Calu3 (cell line): ENCODE measurements at regions not wholly inside any gene's neighbourhood (a gene's known extent, or its start where the extent isn't known, plus 50 kb on each side); places are given as distances from the start of the nearest gene placed in this dataset.
A peak's percentile ranks its signal among the peaks of the same experiment; 100 is the strongest.
"Not testable (repeated sequence)": the region's sequence is repeated elsewhere in the genome, so short reads cannot be mapped to it uniquely, and the experiment has no call there.

Source experiments
- BruUV-seq: library from RNA; stranded (reverse); fragments of 400-500 nt; replicated peaks from 2 replicates; lab custom pipeline; 2021; lab: Mats Ljungman, UMichigan
- CTCF ChIA-PET: fragments of 300-600 bp; sonication (Branson Sonifier 250); formaldehyde crosslinking; loops from one replicate; lab custom pipeline; 2022; ENCODE audit warnings: antibody characterized with exemption; lab: Charles Lee
- DNase-seq: peaks from one replicate; pipeline ENCODE4 v3.0.0; 2022
- H3K27ac Mint-ChIP-seq: one replicate; pipeline ENCODE4 v1.8.0; 2022; ENCODE audit warnings: mixed read lengths; ENCODE audit not compliant: unreplicated experiment
- H3K27me3 Mint-ChIP-seq: one replicate; pipeline ENCODE4 v1.8.0; 2022; ENCODE audit warnings: mixed read lengths; ENCODE audit not compliant: unreplicated experiment
- H3K36me3 Mint-ChIP-seq: one replicate; pipeline ENCODE4 v1.8.0; 2022; ENCODE audit warnings: mild to moderate bottlenecking, moderate library complexity, mixed read lengths; ENCODE audit not compliant: insufficient read depth, unreplicated experiment
- H3K4me1 Mint-ChIP-seq: one replicate; pipeline ENCODE4 v1.8.0; 2022; ENCODE audit warnings: mild to moderate bottlenecking, low read depth, mixed read lengths; ENCODE audit not compliant: unreplicated experiment
- H3K4me3 Mint-ChIP-seq: one replicate; pipeline ENCODE4 v1.8.0; 2022; ENCODE audit warnings: mild to moderate bottlenecking, low read depth, moderate library complexity, mixed read lengths; ENCODE audit not compliant: unreplicated experiment
- H3K9me3 Mint-ChIP-seq: one replicate; pipeline ENCODE4 v1.8.0; 2022; ENCODE audit warnings: low read depth, mixed read lengths; ENCODE audit not compliant: unreplicated experiment
- CTCF ChIP-seq: fragments of 200-600 bp; IDR thresholded peaks from one replicate; pipeline ENCODE4 v1.8.0; 2022; ENCODE audit warnings: antibody characterized with exemption; ENCODE audit not compliant: unreplicated experiment
- intact Hi-C: fragments of 100-400 bp; cut with micrococcal nuclease; formaldehyde crosslinking; loops from one replicate; pipeline ENCODE4 v1.10.0; 2022; ENCODE audit not compliant: unreplicated experiment

DNA sequence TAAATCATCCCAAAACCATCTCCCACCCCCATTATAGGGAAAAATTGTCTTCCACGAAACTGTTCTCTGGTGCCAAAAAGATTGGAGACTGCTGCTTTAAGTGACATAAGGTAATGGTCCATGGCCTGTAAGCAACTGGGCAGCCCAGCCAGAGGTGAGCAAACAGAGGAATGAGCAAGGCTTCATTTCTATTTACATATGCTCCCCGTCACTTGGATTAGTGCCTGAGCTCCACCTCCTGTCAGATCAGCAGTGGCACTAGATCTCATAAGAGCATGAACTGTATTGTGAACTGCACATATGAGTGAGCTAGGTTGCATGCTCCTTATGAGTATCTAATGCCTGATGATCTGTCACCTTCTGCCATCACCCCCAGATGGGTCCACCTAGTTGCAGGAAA is 1159.8 kb upstream of the ALCAM start:
- intact Hi-C loops: no loop called here
- no peaks in the 10 kb centered on the region for H3K4me1 Mint-ChIP-seq
- BruUV-seq: no TSS peak
- no peaks in the 10 kb centered on the region for H3K27me3 Mint-ChIP-seq
- no peak for TF ChIP-seq CTCF
- no peak overlapping the region for H3K4me3 Mint-ChIP-seq
- no peak for DNase-seq
- no peaks in the 10 kb centered on the region for H3K36me3 Mint-ChIP-seq
- H3K9me3 Mint-ChIP-seq: no peaks in the 10 kb centered on the region
- H3K27ac Mint-ChIP-seq: no peak overlapping the region
- CTCF ChIA-PET: no interaction called here

- H3K36me3 Mint-ChIP-seq: no peaks in the 10 kb centered on the region
- no peaks in the 10 kb centered on the region for H3K27me3 Mint-ChIP-seq
- no peak for TF ChIP-seq CTCF
- intact Hi-C loops: no loop called here
- CTCF ChIA-PET: no interaction called here
- DNase-seq: no peak
- H3K27ac Mint-ChIP-seq: no peak overlapping the region
- H3K4me1 Mint-ChIP-seq: no peaks in the 10 kb centered on the region
- H3K4me3 Mint-ChIP-seq: no peak overlapping the region
- H3K9me3 Mint-ChIP-seq: no peaks in the 10 kb centered on the region
- no TSS peak for BruUV-seq
Observed at GRCh38 chr3:104214277-104214676, 1152.4 kb upstream of the ALCAM start.

DNA sequence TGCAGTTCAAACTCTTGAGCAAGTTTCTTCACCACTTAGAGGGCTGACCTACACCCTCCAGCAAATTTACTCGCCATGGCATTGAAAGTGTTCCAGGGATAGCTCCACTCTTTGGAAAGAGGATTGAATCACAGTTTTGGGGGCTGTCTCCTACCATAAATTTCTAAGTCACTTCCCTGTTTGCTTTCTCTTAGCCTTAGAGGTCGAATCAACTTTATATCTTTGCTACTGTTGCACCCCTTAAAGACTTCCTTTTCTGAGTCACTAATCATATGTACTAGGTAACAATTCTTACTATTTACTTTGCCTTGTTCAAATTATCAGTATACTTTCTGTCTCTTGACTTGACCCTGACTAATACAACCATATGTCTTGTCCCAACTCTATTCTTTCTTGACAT is 1151.8 kb upstream of the ALCAM start:
- H3K4me3 Mint-ChIP-seq: no peak overlapping the region

DNA sequence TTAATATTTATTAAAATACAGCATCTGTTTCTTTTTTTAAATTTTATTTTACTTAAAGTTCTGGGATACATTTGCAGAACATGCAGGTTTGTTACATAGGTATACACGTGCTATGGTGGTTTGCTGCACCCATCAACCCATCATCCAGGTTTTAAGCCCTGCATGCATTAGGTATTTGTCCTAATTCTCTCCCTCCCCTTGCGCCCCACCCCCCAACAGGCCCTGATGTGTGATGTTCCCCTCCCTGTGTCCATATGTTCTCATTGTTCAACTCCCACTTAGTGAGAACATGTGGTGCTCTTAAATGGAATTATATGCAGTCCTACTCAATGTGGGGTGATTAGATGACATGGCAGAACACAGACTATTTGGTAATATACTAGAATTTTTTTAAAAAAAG is 1147.7 kb upstream of the ALCAM start:
- CTCF ChIA-PET, H3K36me3 Mint-ChIP-seq, H3K27me3 Mint-ChIP-seq, H3K4me1 Mint-ChIP-seq, H3K9me3 Mint-ChIP-seq, DNase-seq, H3K27ac Mint-ChIP-seq, BruUV-seq, H3K4me3 Mint-ChIP-seq, intact Hi-C loops: not testable (repeated sequence)

More for the DNA sequence above, 1151.8 kb upstream of the ALCAM start:
- Mint-ChIP-seq H3K27ac (no peak overlapping the region), H3K4me1 (no peaks in the 10 kb centered on the region), H3K9me3 (no peaks in the 10 kb centered on the region), H3K27me3 (no peaks in the 10 kb centered on the region), H3K36me3 (no peaks in the 10 kb centered on the region)
- intact Hi-C loops: no loop called here
- peak; percentile 1 for DNase-seq
- CTCF ChIA-PET: no interaction called here
- no peak for TF ChIP-seq CTCF
- BruUV-seq: no TSS peak

GRCh38 chr3:104234442-104235194 is 1132.1 kb upstream of the ALCAM start:
- intact Hi-C loops: no loop called here
- Mint-ChIP-seq H3K27ac (no peak overlapping the region), H3K4me3 (no peak overlapping the region), H3K27me3 (no peaks in the 10 kb centered on the region), H3K4me1 (no peaks in the 10 kb centered on the region), H3K9me3 (no peaks in the 10 kb centered on the region), H3K36me3 (no peaks in the 10 kb centered on the region)
- BruUV-seq: no TSS peak
- DNase-seq: no peak
- no peak for TF ChIP-seq CTCF
- CTCF ChIA-PET: no interaction called here
